ENCODE measurements at regions not wholly inside any gene's neighbourhood (a gene's known extent, or its start where the extent isn't known, plus 50 kb on each side); places are given as distances from the start of the nearest gene placed in this dataset.

- DNase-seq = no peak
These were observed 58.1 kb upstream of the ERG start for GRCh38 chr21:38556390-38556789.

GRCh38 chr21:38561205-38561604, 62.9 kb upstream of the ERG start:
- DNase-seq = no peak

GRCh38 chr21:38561613-38562581, 63.6 kb upstream of the ERG start:
- DNase-seq = no peak

- no peak for DNase-seq
These were observed 69.2 kb upstream of the ERG start for GRCh38 chr21:38567335-38567969.

- no peak for DNase-seq
These were observed 69.7 kb upstream of the ERG start for GRCh38 chr21:38567970-38568360.

- no peak for DNase-seq
These were observed 71.5 kb upstream of the ERG start for GRCh38 chr21:38569733-38570132.

- no peak for DNase-seq
These were observed 72.3 kb upstream of the ERG start for GRCh38 chr21:38570596-38570995.

GRCh38 chr21:38574895-38575575, 76.8 kb upstream of the ERG start:
- no peak for DNase-seq

GRCh38 chr21:38577887-38578286, 79.6 kb upstream of the ERG start:
- no peak for DNase-seq

GRCh38 chr21:38590449-38591217, 92.4 kb upstream of the ERG start:
- DNase-seq = no peak

- DNase-seq = no peak
These were observed 92.9 kb upstream of the ERG start for GRCh38 chr21:38591218-38591537.

GRCh38 chr21:38596264-38597042, 98.2 kb upstream of the ERG start:
- no peak for DNase-seq

- no peak for DNase-seq
These were observed 99.1 kb upstream of the ERG start for GRCh38 chr21:38597421-38597820.

- DNase-seq = no peak
These were observed 100.1 kb upstream of the ERG start for GRCh38 chr21:38598413-38598812.

GRCh38 chr21:38599381-38599975, 101.2 kb upstream of the ERG start:
- DNase-seq = no peak

GRCh38 chr21:38600106-38600505, 101.8 kb upstream of the ERG start:
- DNase-seq = no peak

GRCh38 chr21:38605236-38605635, 107.0 kb upstream of the ERG start:
- DNase-seq = no peak

GRCh38 chr21:38609580-38609979, 111.3 kb upstream of the ERG start:
- no peak for DNase-seq

GRCh38 chr21:38610623-38611251, 112.5 kb upstream of the ERG start:
- DNase-seq = no peak

- DNase-seq = no peak
These were observed 113.0 kb upstream of the ERG start for GRCh38 chr21:38611277-38611676.

GRCh38 chr21:38613686-38614085, 115.4 kb upstream of the ERG start:
- no peak for DNase-seq
